Skeletal muscle cell (primary cell): ENCODE measurements at regions not wholly inside any gene's neighbourhood (a gene's known extent, or its start where the extent isn't known, plus 50 kb on each side); places are given as distances from the start of the nearest gene placed in this dataset.

ENCODE experiments used
- DNase-seq: peaks from one replicate; pipeline ENCODE4 v3.0.0-alpha.2; 2010; ENCODE audit warnings: low read depth
- H3K4me3 ChIP-seq: 2 replicates; pipeline ENCODE4 v1.5.1; 2011; ENCODE audit warnings: low read depth, mild to moderate bottlenecking, control low read depth, low read length, moderate library complexity

DNA sequence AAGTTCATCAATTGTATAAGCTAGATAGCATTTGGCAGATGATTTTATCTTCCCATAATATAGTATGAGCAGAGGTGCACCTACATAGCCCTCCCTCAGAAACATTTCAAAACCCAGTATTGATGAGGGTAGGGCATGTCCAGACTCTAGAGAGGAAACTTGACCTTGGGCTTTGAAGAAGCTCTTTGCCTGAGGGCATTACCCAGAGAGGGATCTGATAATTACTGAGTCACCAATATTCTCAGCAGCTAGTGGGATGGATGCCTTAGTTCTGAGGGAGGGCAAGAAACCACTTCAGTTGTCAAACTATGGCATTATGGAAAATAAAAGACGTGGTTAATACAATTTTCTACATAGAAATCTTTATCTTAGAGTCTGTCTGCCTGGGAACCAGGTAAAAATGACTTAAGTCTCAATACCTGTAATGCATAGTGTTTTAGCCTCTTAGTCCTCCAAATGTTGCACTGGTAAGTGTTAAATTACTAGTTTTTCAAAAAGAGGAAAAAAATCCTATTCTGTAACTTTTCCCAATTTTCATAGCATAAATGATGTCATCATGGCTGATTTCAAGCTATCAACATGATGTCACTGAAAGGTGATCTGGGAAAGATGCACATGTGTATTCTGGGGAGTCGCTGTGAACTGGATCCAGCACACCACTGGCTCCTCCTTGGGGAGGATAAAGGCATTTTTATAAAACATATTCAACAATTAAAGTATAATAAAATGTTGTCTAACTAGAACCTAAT lies 809.0 kb downstream of the KCTD16 start:
- H3K4me3 ChIP-seq: no peak overlapping the region
- no peak for DNase-seq

- no peak overlapping the region for H3K4me3 ChIP-seq
- peak; percentile 4 for DNase-seq
Measured at GRCh38 chr5:144972317-144972716, 801.6 kb downstream of the KCTD16 start.

DNA sequence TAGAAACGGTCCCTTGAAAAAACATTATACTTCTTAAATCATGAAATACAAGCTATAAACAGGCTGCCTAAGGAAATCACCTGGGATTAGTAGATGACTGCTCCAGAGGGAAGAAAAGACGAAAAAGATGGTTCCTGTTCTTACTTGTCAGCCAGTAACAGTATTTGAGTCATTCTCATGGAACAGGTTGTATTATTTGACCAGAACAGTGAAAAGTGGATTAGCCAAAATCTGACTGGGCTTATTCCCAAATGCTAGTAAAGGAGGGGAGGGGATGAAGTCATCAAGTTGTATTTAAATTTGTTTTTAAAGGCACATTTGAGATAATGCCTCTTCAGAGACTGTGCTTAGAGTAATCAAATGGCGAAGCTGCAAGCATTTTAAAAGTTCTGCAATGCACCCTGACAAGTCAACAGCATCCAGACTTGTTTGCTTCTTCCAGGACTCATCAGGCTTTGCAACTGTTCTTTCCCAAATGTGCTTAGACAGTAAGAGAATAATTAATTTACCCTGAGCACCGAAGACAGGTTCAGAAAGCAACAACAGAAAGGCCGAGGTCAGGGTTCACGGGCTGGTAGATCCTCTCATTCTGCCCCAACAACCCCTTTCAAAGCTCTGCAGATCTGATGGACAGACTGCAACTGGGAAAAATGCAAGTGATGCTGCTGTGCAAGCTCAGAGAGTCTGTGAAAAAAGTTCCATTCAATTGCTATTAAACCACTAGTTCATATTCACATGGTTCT lies 800.6 kb downstream of the KCTD16 start:
- peak; percentile 2 for DNase-seq
- H3K4me3 ChIP-seq: no peak overlapping the region

DNA sequence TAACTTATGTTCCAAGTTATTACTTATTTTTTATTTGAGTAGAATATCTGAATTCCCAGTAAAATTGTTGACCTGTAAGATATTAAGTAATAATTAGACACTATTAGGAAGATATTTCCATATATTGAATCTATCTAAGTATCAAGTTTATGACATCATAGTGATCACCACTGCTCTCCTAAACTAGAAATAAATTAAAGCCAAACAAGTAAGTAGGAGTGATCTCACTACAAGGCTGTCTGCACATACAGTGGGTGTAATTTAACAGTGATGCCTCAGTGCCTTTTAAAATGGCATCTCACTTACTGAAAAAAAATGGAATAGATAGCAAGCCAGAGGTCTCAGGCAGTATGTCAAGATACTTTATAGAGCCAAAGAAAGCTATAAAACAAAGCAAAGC lies 789.6 kb downstream of the KCTD16 start:
- H3K4me3 ChIP-seq: no peak overlapping the region
- DNase-seq: no peak

GRCh38 chr5:144958002-144958401 lies 787.3 kb downstream of the KCTD16 start:
- DNase-seq: no peak
- H3K4me3 ChIP-seq: no peak overlapping the region

- H3K4me3 ChIP-seq: no peak overlapping the region
Measured at GRCh38 chr5:144950996-144951395, 780.3 kb downstream of the KCTD16 start.

DNA sequence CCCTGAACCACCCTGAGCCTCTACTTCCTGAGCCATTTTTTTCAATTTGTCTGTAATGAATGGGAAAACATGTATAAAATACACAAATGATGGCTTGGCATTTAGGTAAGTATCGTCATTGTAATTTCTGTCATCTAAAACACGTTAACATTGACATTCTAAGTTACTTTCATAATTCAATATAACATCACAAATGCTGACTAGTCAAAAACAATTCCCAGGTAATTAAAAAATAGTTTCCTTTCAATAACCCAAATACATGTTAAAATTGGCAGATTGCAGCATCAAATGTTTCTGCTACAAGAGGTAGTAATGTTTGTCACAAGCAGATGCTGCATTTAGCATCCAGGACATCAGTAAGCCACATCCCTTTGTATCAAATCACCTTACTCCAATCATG lies 776.4 kb downstream of the KCTD16 start:
- no peak for DNase-seq
- no peak overlapping the region for H3K4me3 ChIP-seq

More at GRCh38 chr5:144950996-144951395, 780.3 kb downstream of the KCTD16 start:
- no peak for DNase-seq

GRCh38 chr5:144945503-144945902 lies 774.8 kb downstream of the KCTD16 start:
- H3K4me3 ChIP-seq: no peak overlapping the region
- DNase-seq: no peak

DNA sequence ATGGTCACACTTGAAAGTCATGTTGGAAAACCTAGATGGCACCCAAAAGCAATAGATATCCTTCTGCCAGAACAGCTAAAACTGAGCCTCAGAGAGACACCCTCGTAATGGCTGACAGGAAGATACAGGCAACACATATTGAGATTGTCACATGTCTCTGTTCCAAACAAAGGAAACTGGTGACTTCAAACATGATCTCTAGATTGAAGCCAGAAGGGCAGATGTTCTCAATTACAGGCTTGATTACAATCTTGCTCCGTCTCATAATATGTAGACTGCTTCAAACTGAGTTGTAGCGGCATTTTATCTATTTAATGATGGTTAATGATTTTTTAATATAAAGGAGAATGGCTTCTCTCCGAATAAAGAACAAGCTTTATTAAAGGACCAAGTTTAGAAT lies 774.3 kb downstream of the KCTD16 start:
- DNase-seq: no peak
- H3K4me3 ChIP-seq: no peak overlapping the region

- no peak overlapping the region for H3K4me3 ChIP-seq
- DNase-seq: no peak
Measured at GRCh38 chr5:144941004-144941403, 770.3 kb downstream of the KCTD16 start.

DNA sequence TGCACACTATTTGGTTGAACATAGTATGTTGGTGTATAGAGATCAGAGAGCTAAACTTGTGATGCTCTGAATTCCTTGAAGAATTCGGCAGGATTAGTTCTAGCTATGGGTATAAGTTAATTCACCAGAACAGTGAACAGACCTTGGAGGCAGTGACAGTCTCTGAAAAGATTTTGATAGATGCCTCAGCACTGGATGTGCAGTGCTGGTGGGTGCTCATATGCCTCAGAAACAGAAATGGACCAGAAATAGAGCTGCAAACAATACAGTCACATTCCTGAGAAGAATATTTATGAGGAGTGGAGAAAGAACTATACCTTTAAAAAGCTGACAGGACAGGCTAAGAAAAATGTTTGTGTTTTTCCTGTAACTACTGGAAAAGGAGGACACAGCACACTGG lies 747.7 kb downstream of the KCTD16 start:
- no peak overlapping the region for H3K4me3 ChIP-seq
- DNase-seq: no peak

- H3K4me3 ChIP-seq: no peak overlapping the region
- no peak for DNase-seq
Measured at GRCh38 chr5:144915452-144915851, 744.8 kb downstream of the KCTD16 start.

DNA sequence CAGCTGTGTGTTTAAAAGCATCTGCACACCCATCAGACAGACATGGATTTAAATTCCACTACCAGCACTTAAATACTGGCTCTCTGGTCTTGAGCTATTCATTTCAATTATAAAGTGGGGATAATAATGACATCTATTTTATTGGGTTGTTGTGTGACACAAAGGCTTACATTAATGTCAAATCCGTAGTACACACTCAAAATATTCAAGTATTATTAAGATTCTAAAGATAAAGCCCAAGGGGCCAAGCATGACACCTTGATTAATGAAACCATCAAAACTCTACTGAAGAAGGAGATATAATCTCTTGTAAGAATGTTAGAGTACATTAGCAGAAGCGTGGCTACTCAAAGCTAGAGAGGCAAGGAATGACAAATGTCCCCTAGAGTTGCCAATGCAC lies 743.0 kb downstream of the KCTD16 start:
- no peak for DNase-seq
- no peak overlapping the region for H3K4me3 ChIP-seq

DNA sequence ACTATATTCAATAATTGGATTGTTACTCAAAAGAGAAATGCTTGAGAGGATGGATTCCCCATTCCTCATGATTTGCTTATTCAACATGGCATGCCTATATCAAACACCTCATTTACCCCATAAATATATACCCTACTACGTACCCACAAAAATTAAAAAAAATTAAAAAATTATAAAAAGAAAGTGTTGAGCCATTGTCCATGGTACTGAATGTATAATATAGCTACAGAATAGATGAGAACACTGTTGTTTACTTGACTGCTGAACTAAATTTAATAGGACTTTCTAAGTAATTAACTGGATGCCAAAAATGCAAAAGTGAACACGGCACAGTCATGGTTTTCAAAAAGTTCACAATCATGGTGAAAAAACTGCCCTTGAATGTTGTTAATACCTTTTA lies 725.8 kb downstream of the KCTD16 start:
- H3K4me3 ChIP-seq: no peak overlapping the region
- DNase-seq: no peak

GRCh38 chr5:144886668-144887067 lies 716.0 kb downstream of the KCTD16 start:
- DNase-seq: no peak
- no peak overlapping the region for H3K4me3 ChIP-seq

DNA sequence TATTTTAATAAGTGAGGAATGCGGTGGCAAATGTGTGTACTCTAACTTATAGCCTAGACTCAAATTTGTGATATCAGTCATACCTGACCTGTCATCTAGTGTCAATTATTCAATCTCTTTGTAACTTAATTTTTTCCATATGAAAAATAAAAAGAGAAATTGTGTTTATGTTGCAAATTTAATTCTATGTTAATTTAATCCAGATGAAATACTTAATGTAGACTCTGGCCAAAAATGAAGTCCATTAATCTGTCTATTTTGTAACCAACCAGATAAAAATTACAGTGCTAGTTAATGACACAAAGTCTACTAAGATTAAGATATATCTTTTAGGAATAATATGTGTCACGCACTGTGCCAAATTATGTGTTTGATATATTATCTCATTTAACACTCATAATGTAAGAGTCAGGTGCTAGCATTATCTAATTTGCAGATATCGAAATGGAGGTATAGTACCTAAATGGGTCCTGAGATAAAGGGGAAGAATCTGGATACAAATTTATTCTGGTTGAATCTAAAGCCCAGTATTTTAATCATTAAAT lies 712.1 kb downstream of the KCTD16 start:
- H3K4me3 ChIP-seq: no peak overlapping the region
- DNase-seq: no peak

DNA sequence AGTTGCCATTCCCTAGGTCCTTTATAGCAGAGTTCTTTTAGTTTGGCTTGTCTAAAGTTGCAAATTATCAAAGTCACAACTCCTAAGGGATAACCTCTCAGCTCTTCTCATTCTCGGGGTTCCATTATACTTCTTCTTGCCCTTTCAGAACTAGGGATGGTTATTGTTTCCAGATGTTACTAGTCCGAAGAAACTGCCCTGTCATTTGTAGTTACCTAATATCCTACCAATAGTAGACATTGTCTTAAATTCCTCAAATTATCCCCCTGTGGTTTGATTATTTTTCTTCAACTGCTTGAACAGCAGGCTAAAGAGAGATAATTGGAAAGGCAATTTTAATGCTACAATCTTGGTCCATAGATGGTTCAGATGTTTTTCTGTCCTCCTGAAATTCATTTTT lies 709.8 kb downstream of the KCTD16 start:
- no peak overlapping the region for H3K4me3 ChIP-seq
- no peak for DNase-seq

GRCh38 chr5:144876990-144877389 lies 706.3 kb downstream of the KCTD16 start:
- H3K4me3 ChIP-seq: no peak overlapping the region
- DNase-seq: no peak

DNA sequence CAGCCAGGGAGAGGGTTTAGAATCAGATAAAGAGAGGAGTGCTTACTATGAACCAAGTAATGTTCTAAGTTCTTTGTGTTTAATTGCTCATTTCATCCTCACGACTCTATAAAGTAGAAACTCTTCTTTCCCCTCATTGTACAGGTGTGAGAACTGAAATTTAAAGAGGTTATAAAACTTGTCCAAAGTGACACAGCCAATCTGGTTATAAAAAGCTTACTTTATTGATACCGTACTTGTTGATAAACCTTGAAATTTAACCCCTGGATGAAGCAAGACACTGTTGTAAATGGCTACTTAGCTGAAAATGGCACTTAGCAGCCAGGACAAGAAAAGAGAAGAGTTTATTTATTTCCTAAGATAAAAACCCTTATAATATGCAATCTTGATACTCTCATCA lies 702.4 kb downstream of the KCTD16 start:
- H3K4me3 ChIP-seq: no peak overlapping the region
- no peak for DNase-seq

DNA sequence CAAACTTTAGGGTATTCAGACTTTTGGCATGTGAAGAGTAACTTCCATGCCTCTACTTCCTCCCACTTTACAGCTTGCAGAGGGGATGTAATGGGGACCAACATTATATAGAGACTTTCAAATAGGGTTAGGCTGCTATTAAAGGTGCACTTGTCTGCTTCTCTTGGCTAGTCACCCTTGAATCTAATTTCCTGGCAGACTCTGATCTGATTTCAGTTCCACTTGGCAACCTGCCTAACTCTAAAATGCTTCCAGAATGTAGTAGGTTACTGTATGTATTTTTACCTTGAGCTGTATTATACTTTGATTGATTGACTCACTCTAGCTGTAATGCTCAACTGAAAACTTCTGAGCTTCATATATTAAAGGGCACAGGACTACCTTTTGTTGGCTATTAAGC lies 693.4 kb downstream of the KCTD16 start:
- no peak for DNase-seq
- no peak overlapping the region for H3K4me3 ChIP-seq

DNA sequence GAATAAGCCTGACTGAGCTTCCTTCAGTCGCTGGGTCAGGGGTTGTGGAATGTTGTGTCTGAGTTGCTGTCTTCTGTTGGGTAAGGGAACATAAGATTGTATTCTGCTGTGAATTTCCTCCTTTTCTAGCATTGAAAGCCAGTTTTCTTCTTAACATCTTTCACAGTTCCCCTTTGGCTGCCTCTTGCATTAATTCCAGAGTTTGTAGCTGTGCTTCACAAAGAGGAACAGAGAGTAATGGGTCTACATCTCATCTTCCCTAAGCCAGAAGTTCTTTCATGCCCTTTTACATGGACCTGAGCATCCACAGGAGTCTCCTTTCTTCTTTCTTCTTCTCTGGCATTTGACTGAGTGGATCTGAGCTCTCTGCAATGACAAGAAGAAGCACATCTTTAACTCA lies 686.8 kb downstream of the KCTD16 start:
- no peak overlapping the region for H3K4me3 ChIP-seq
- no peak for DNase-seq
